CD8-positive, alpha-beta memory T cell (primary cell): ENCODE measurements at regions not wholly inside any gene's neighbourhood (a gene's known extent, or its start where the extent isn't known, plus 50 kb on each side); places are given as distances from the start of the nearest gene placed in this dataset.
"Not testable (repeated sequence)": the region's sequence is repeated elsewhere in the genome, so short reads cannot be mapped to it uniquely, and the experiment has no call there.

Source experiments
- CTCF ChIA-PET: fragments of 350-600 bp; sonication (Branson Sonifier 250); formaldehyde crosslinking; loops from one replicate; lab custom pipeline; 2021; ENCODE audit warnings: antibody characterized with exemption; lab: Charles Lee
- POLR2A ChIA-PET: fragments of 350-600 bp; sonication (Branson Sonifier 250); formaldehyde crosslinking; loops from one replicate; lab custom pipeline; 2021; ENCODE audit warnings: antibody characterized with exemption; lab: Charles Lee
- DNase-seq, 5 donors: peaks; one replicate each; pipeline versions ENCODE4 v3.0.0 to v3.0.0-alpha.2; 2020 to 2022; ENCODE audit warnings: mixed read lengths in 1 of 5
- H3K27ac ChIP-seq: one replicate; pipeline ENCODE4 v1.7.0; 2013; ENCODE audit warnings: low read depth, mild to moderate bottlenecking, low read length, moderate library complexity
- H3K27me3 ChIP-seq: 2 replicates; pipeline ENCODE4 v1.7.0; 2013; ENCODE audit warnings: low read length, mild to moderate bottlenecking; ENCODE audit not compliant: insufficient read depth, poor library complexity, severe bottlenecking
- H3K36me3 ChIP-seq: 2 replicates; pipeline ENCODE4 v1.7.0; 2013; ENCODE audit warnings: mild to moderate bottlenecking, low read length, moderate library complexity; ENCODE audit not compliant: insufficient read depth
- H3K4me1 ChIP-seq: 2 replicates; pipeline ENCODE4 v1.7.0; 2013; ENCODE audit warnings: mild to moderate bottlenecking, low read length, moderate library complexity; ENCODE audit not compliant: insufficient read depth
- H3K4me3 ChIP-seq: 2 replicates; pipeline ENCODE4 v1.7.0; 2013; ENCODE audit warnings: mild to moderate bottlenecking, low read length
- H3K9me3 ChIP-seq: 2 replicates; pipeline ENCODE4 v1.7.0; 2013; ENCODE audit warnings: mild to moderate bottlenecking, low read length
- H3K27ac Mint-ChIP-seq, 8 donors: one replicate each; pipeline ENCODE4 v1.8.0; 2020 to 2021; ENCODE audit warnings: mixed read lengths in 8 of 8, mild to moderate bottlenecking in 6 of 8, inconsistent platforms in 3 of 8, moderate library complexity in 3 of 8
- H3K27me3 Mint-ChIP-seq, 2 donors: one replicate each; pipeline ENCODE4 v1.8.0; 2020 to 2021; ENCODE audit warnings: mixed read lengths in 2 of 2, mild to moderate bottlenecking in 1 of 2, moderate library complexity in 1 of 2
- H3K36me3 Mint-ChIP-seq, 3 donors: one replicate each; pipeline ENCODE4 v1.8.0; 2020 to 2021; ENCODE audit warnings: mixed read lengths in 3 of 3, inconsistent platforms in 1 of 3, mild to moderate bottlenecking in 1 of 3
- H3K4me1 Mint-ChIP-seq, 3 donors: one replicate each; pipeline ENCODE4 v1.8.0; 2020 to 2021; ENCODE audit warnings: mixed read lengths in 3 of 3, inconsistent platforms in 1 of 3, mild to moderate bottlenecking in 1 of 3
- H3K4me3 Mint-ChIP-seq, 7 donors: one replicate each; pipeline ENCODE4 v1.8.0; 2020 to 2021; ENCODE audit warnings: mixed read lengths in 7 of 7, mild to moderate bottlenecking in 6 of 7, moderate library complexity in 4 of 7, inconsistent platforms in 2 of 7
- H3K9me3 Mint-ChIP-seq, 5 donors: one replicate each; pipeline ENCODE4 v1.8.0; 2020 to 2022; ENCODE audit warnings: mixed read lengths in 5 of 5, mild to moderate bottlenecking in 3 of 5, moderate library complexity in 2 of 5, inconsistent platforms in 1 of 5

DNA sequence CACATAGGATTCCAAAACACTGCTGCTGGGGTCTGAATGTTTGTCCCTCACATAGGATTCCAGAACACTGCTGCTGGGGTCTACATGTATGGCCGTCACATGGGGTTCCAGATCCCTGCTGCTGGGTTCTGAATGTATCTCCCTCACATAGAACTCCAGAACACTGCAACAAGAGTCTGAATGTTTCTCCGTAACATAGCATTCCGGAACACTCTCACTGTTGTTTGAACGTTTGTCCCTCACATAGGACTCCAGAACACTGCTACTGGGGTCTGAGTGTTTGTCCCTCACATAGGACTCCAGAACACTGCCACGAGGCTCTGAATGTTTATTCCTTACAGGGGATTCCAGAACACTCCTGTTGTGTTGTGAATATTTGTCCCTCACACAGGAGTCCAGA, 216.8 kb downstream of the FOXD4L6 start:
- H3K9me3 Mint-ChIP-seq = peaks cover 47 to 100% (median 100%) of the 10 kb centered on the region in 5 donors
- Histone ChIP-seq H3K9me3 (peaks cover 80% of the 10 kb centered on the region), H3K4me1 (no peaks in the 10 kb centered on the region), H3K36me3 (no peaks in the 10 kb centered on the region), H3K27me3 (no peaks in the 10 kb centered on the region), H3K4me3 (no peak overlapping the region), H3K27ac (no peak overlapping the region)
- H3K36me3 Mint-ChIP-seq = peaks cover 13 to 55% (median 36%) of the 10 kb centered on the region in 3 donors
- H3K4me3 Mint-ChIP-seq = no peak overlapping the region
- peaks cover 4 to 11% of the 10 kb centered on the region in 2 donors for H3K27me3 Mint-ChIP-seq
- ChIA-PET POLR2A (no interaction called here), CTCF (no interaction called here)
- no peak overlapping the region for H3K27ac Mint-ChIP-seq
- no peaks in the 10 kb centered on the region for H3K4me1 Mint-ChIP-seq
- DNase-seq = no peak

DNA sequence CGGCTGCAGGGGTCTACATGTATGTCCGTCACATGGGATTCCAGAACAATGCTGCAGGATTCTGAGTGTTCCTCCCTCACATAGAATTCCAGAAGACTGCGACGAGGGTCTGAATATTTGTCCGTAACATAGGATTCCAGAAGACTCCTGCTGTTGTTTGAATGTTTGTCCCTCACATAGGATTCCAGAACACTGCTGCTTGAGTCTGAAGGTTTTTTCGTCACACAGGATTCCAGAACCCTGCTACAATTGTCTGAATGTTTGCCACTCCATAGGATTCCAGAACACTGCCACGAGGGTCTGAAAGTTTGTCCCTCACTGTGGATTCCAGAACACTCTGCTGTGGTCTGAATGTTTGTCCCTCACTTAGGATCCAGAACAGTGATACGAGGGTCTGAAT, 217.5 kb downstream of the FOXD4L6 start:
- Mint-ChIP-seq H3K27me3 (peaks cover 4 to 11% of the 10 kb centered on the region in 2 donors), H3K9me3 (peaks cover 47 to 100% (median 100%) of the 10 kb centered on the region in 5 donors), H3K36me3 (peaks cover 13 to 50% (median 31%) of the 10 kb centered on the region in 3 donors)
- H3K4me3 Mint-ChIP-seq, H3K4me1 ChIP-seq, DNase-seq, H3K4me1 Mint-ChIP-seq, H3K36me3 ChIP-seq, POLR2A ChIA-PET, H3K27ac ChIP-seq, CTCF ChIA-PET, H3K27ac Mint-ChIP-seq, H3K27me3 ChIP-seq, H3K4me3 ChIP-seq: not testable (repeated sequence)
- H3K9me3 ChIP-seq = peaks cover 83% of the 10 kb centered on the region

DNA sequence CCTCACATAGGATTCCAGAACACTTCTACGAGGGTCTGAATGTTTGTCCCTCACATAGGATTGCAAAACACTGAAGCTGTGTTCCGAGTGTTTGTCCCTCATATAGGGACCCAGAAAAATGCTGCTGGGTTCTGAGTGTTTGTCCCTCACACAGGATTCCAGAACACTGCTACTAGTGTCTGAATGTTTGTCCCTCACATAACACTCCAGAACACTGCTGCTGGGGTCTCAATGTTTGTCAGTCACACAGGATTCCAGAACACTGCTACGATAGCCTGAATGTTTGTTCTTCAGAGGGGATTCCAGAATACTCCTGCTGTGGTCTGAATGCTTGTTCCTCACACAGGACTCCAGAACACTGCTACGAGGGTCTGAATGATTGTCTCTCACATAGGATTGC, 218.7 kb downstream of the FOXD4L6 start:
- Mint-ChIP-seq H3K36me3 (peaks cover 7 to 48% (median 24%) of the 10 kb centered on the region in 3 donors), H3K27ac (no peak overlapping the region), H3K4me1 (no peaks in the 10 kb centered on the region), H3K27me3 (peaks cover 4 to 11% of the 10 kb centered on the region in 2 donors), H3K9me3 (peaks cover 45 to 100% (median 98%) of the 10 kb centered on the region in 5 donors), H3K4me3 (no peak overlapping the region)
- ChIA-PET CTCF (no interaction called here), POLR2A (no interaction called here)
- Histone ChIP-seq H3K36me3 (no peaks in the 10 kb centered on the region), H3K4me1 (no peaks in the 10 kb centered on the region), H3K27me3 (no peaks in the 10 kb centered on the region), H3K27ac (no peak overlapping the region), H3K4me3 (no peak overlapping the region), H3K9me3 (peaks cover 86% of the 10 kb centered on the region)
- no peak for DNase-seq

DNA sequence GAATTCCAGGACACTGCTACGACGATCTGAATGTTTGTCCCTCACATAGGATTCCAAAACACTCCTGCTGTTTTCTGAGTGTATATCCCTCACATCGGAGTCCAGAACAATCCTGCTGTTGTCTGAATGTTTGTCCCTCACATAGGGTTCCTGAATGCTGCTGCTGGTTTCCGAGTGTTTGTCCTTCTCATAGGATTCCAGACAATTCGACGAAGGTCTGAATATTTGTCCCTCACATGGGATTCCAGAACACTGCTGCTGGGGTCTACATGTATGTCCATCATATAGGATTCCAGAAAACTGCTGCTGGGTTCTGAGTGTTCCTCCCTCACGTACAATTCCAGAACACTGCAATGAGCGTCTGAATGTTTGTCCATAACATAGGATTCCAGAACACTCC, 219.4 kb downstream of the FOXD4L6 start:
- H3K4me1 ChIP-seq, DNase-seq, H3K36me3 ChIP-seq, H3K27me3 ChIP-seq, H3K4me1 Mint-ChIP-seq, H3K4me3 ChIP-seq, CTCF ChIA-PET, POLR2A ChIA-PET, H3K27ac ChIP-seq, H3K27ac Mint-ChIP-seq, H3K4me3 Mint-ChIP-seq: not testable (repeated sequence)
- H3K9me3 ChIP-seq = peaks cover 78% of the 10 kb centered on the region
- Mint-ChIP-seq H3K27me3 (peaks cover 4 to 11% of the 10 kb centered on the region in 2 donors), H3K36me3 (peaks cover 5 to 55% (median 27%) of the 10 kb centered on the region in 3 donors), H3K9me3 (peaks cover 46 to 100% (median 98%) of the 10 kb centered on the region in 5 donors)

DNA sequence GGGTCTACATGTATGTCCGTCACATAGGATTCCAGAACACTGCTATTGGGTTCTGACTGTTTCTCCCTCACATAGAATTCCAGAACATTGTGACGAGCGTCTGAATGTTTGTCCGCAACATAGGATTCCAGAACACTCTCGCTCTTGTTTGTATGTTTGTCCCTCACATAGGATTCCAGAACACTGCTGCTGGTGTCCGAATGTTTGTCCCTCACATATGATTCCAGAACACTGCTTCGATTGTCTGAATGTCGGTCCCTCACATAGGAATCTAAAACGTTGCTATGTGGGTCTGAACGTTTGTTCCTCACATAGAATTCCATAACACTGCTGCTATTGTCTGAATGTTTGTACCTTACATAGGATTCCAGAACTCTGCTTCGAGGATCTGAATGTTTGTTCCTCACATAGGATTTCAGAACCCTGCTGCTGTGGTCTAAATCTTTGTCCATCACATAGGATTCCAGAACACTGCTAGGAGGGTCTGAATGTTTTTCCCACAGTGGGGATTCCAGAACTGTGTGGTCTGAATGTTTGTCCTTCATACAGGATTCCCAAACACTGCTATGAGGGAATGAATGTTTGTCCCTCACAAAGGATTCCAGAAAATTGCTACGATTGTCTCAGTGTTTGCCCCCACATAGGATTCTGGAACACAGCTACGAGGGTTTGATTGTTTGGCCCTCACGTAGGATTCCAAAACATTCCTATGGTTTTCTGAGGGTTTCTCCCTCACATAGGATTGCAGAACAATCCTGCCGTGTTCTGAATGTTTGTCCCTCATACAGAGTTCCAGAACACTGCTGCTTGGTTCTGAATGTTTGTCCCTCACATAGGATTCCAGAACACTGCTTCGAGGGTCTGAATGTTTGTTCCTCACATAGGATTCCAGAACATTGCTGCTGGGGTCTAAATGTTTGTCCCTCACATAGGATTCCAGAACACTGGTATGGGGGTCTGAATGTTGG, 220.5 kb downstream of the FOXD4L6 start:
- Mint-ChIP-seq H3K36me3 (peaks cover 5 to 55% (median 34%) of the 10 kb centered on the region in 3 donors), H3K9me3 (peaks cover 43 to 100% (median 98%) of the 10 kb centered on the region in 5 donors), H3K27ac (no peak overlapping the region), H3K27me3 (peaks cover 4 to 11% of the 10 kb centered on the region in 2 donors), H3K4me3 (no peak overlapping the region), H3K4me1 (no peaks in the 10 kb centered on the region)
- Histone ChIP-seq H3K27me3 (no peaks in the 10 kb centered on the region), H3K36me3 (no peaks in the 10 kb centered on the region), H3K4me3 (no peak overlapping the region), H3K27ac (no peak overlapping the region), H3K4me1 (no peaks in the 10 kb centered on the region), H3K9me3 (peaks cover 67% of the 10 kb centered on the region)
- POLR2A ChIA-PET = no interaction called here
- CTCF ChIA-PET = no interaction called here
- no peak for DNase-seq

DNA sequence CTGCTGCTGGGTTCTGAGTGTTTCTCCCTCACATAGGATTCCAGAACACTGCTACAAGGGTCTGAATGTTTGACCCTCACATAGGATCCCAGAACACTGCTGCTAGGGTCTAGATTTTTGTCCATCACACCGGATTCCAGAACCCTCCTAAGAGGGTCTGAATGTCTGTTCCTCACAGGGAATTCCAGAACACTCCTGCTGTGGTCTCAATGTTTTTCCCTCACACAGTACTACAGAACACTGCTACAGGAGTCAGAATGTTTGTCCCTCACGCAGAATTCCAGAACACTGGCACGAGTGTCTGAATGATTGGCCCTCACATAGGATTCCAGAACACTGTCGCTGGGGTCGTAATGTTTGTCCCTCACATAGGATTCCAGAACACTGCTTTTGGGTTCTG, 221.6 kb downstream of the FOXD4L6 start:
- H3K27me3 Mint-ChIP-seq = peaks cover 4 to 11% of the 10 kb centered on the region in 2 donors
- H3K4me1 Mint-ChIP-seq, H3K27ac ChIP-seq, CTCF ChIA-PET, H3K36me3 ChIP-seq, H3K4me1 ChIP-seq, DNase-seq, H3K4me3 Mint-ChIP-seq, H3K27me3 ChIP-seq, POLR2A ChIA-PET, H3K27ac Mint-ChIP-seq, H3K4me3 ChIP-seq: not testable (repeated sequence)
- H3K36me3 Mint-ChIP-seq = peaks cover 6 to 66% (median 43%) of the 10 kb centered on the region in 3 donors
- peaks cover 48 to 100% (median 98%) of the 10 kb centered on the region in 5 donors for H3K9me3 Mint-ChIP-seq
- peaks cover 59% of the 10 kb centered on the region for H3K9me3 ChIP-seq

DNA sequence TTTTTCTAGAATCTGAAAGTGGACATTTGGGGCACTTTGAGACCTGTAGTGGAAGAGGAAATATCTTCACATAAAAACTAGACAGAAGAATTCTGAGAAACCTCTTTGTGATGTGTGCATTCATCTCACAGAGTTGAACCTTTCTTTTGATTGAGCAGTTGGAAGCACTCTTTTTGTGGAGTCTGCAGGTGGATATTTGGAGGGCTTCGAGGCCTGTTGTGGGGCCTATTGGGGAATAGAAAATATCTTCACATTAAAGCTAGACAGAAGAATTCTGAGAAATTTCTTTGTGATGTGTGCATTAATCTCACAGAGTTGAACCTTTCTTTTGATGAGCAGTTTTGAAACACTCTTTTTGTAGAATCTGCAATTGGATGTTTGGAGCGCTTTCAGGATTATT, 236.2 kb downstream of the FOXD4L6 start:
- H3K27me3 Mint-ChIP-seq, H3K36me3 ChIP-seq, CTCF ChIA-PET, DNase-seq, H3K27ac ChIP-seq, H3K27ac Mint-ChIP-seq, H3K4me3 ChIP-seq, H3K4me1 Mint-ChIP-seq, H3K4me1 ChIP-seq, H3K4me3 Mint-ChIP-seq, H3K27me3 ChIP-seq, POLR2A ChIA-PET: not testable (repeated sequence)
- H3K9me3 Mint-ChIP-seq = peaks cover 84 to 100% (median 99%) of the 10 kb centered on the region in 5 donors
- peaks cover 6 to 98% (median 89%) of the 10 kb centered on the region in 3 donors for H3K36me3 Mint-ChIP-seq
- H3K9me3 ChIP-seq = peaks cover 39% of the 10 kb centered on the region

DNA sequence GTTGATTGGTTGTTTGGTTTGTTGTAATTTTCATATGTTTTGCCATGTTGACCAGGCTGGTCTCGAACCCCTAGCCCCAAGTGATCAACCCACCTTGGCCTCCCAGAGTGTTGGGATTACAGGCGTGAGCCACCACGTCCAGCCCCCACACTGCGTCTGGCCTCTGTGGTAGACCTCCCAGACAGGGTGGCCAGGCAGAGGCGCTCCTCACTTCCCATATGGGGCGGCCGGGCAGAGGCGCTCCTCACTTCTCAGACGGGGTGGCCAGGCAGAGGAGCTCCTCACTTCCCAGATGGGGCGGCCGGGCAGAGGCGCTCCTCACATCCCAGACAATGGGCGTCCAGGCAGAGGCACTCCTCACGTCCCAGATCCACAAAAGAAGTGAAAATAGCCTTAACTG, 242.6 kb downstream of the FOXD4L6 start:
- H3K4me1 Mint-ChIP-seq, H3K36me3 ChIP-seq, POLR2A ChIA-PET, CTCF ChIA-PET, H3K27ac ChIP-seq, H3K27me3 Mint-ChIP-seq, DNase-seq, H3K27me3 ChIP-seq, H3K4me1 ChIP-seq, H3K4me3 ChIP-seq, H3K27ac Mint-ChIP-seq: not testable (repeated sequence)
- H3K4me3 Mint-ChIP-seq = peak overlapping the region in 1 of 7 donors; percentile 20
- peaks cover 51 to 95% (median 91%) of the 10 kb centered on the region in 5 donors for H3K9me3 Mint-ChIP-seq
- H3K36me3 Mint-ChIP-seq = peaks cover 0 to 52% (median 51%) of the 10 kb centered on the region in 3 donors
- peaks cover 16% of the 10 kb centered on the region for H3K9me3 ChIP-seq
